A549 (cell line): ENCODE measurements at regions not wholly inside any gene's neighbourhood (a gene's known extent, or its start where the extent isn't known, plus 50 kb on each side); places are given as distances from the start of the nearest gene placed in this dataset.

Experiments used
- CEBPB ChIP-seq, 2 experiments: fragments of >200 bp in 1 of 2; sonication (Bioruptor Twin) in 1 of 2; formaldehyde crosslinking in 1 of 2; IDR thresholded peaks; 2 replicates each; pipeline ENCODE4 v1.6.1; 2012 to 2016
- EP300 ChIP-seq, 2 experiments: fragments of >200 bp; sonication (Bioruptor Twin); formaldehyde crosslinking; IDR thresholded peaks; 2 replicates in 1 of 2; 3 replicates in 1 of 2; pipeline ENCODE4 v1.6.1; 2016 to 2017
- JUN ChIP-seq, 2 experiments: fragments of >200 bp; sonication (Bioruptor Twin); formaldehyde crosslinking; IDR thresholded peaks; 2 replicates in 1 of 2; 3 replicates in 1 of 2; pipeline ENCODE4 v1.6.1; 2016 to 2017
- KDM1A ChIP-seq: fragments of 200-600 bp; sonication (generic); IDR thresholded peaks from 2 replicates; pipeline ENCODE4 v1.6.1; 2016; ENCODE audit warnings: low read depth, mild to moderate bottlenecking
- MAZ ChIP-seq: fragments of 150-350 bp; IDR thresholded peaks from 2 replicates; pipeline ENCODE4 v1.6.1; 2014; ENCODE audit warnings: antibody characterized with exemption, low read depth, low read length, borderline replicate concordance
- NR3C1 ChIP-seq: fragments of >200 bp; sonication (Bioruptor Twin); formaldehyde crosslinking; IDR thresholded peaks from 3 replicates; pipeline ENCODE4 v1.6.1; 2017
- POLR2A ChIP-seq: IDR thresholded peaks from 2 replicates; pipeline ENCODE4 v1.6.1; 2012; ENCODE audit warnings: mild to moderate bottlenecking, low read length
- RAD21 ChIP-seq, 2 experiments: fragments of >200 bp in 1 of 2; sonication (Bioruptor Twin) in 1 of 2; formaldehyde crosslinking in 1 of 2; IDR thresholded peaks in 1 of 2; conservative IDR thresholded peaks in 1 of 2; 2 replicates in 1 of 2; 3 replicates in 1 of 2; pipeline ENCODE4 v1.6.1; 2012 to 2018; ENCODE audit warnings: inconsistent platforms in 1 of 2
- RCOR1 ChIP-seq: fragments of 150-350 bp; IDR thresholded peaks from 2 replicates; pipeline ENCODE4 v1.6.1; 2014; ENCODE audit warnings: antibody characterized with exemption, low read length, low read depth
- ZFP36 ChIP-seq: fragments of 450-650 bp; IDR thresholded peaks from 2 replicates; pipeline ENCODE4 v1.6.1; 2014; ENCODE audit warnings: borderline replicate concordance; ENCODE audit not compliant: partially characterized antibody
- TF ChIP-seq, protein P1 (sequence below): fragments of >200 bp; sonication (Bioruptor Twin); formaldehyde crosslinking; IDR thresholded peaks from 3 replicates; pipeline ENCODE4 v1.5.1; 2016
- TF ChIP-seq, protein P2 (sequence below): fragments of 150-350 bp; IDR thresholded peaks from 2 replicates; pipeline ENCODE4 v1.6.1; 2014; ENCODE audit warnings: low read depth, mild to moderate bottlenecking, low read length
- TF ChIP-seq, protein P3 (sequence below): fragments of 200-600 bp; sonication (generic); IDR thresholded peaks from 2 replicates; pipeline ENCODE4 v1.6.1; 2016; ENCODE audit warnings: antibody characterized with exemption, mild to moderate bottlenecking, moderate library complexity
- TF ChIP-seq, protein P4 (sequence below): fragments of 450-650 bp; IDR thresholded peaks from 2 replicates; pipeline ENCODE4 v1.6.1; 2014; ENCODE audit warnings: antibody characterized with exemption

DNA sequence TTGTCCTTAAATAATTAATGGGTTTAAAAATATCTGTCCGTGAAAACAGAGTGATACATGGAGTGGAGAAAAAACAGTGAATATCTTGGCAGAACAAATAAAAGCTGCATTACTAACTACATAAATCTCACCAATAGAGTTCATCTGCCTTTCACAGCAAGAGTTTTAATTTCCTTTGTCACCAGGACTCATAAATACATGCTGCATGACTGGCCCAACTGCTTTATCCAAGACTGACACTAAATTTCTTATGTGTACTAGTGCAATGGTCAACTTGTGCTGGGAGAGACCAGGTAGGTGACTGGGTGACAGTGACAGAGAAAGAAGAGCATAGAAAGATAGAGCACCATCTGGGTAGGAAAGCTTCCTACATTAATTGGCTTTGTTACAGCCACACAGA lies 402.8 kb downstream of the RAD51AP2 start:
- TF ChIP-seq, protein P1, sequence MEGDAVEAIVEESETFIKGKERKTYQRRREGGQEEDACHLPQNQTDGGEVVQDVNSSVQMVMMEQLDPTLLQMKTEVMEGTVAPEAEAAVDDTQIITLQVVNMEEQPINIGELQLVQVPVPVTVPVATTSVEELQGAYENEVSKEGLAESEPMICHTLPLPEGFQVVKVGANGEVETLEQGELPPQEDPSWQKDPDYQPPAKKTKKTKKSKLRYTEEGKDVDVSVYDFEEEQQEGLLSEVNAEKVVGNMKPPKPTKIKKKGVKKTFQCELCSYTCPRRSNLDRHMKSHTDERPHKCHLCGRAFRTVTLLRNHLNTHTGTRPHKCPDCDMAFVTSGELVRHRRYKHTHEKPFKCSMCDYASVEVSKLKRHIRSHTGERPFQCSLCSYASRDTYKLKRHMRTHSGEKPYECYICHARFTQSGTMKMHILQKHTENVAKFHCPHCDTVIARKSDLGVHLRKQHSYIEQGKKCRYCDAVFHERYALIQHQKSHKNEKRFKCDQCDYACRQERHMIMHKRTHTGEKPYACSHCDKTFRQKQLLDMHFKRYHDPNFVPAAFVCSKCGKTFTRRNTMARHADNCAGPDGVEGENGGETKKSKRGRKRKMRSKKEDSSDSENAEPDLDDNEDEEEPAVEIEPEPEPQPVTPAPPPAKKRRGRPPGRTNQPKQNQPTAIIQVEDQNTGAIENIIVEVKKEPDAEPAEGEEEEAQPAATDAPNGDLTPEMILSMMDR: no peak
- TF ChIP-seq CEBPB (IDR thresholded peaks at IDR 0.05) (no peak), RAD21 (conservative IDR thresholded peaks at IDR 0.05 in 1 of 2, IDR thresholded peaks at IDR 0.05 in 1 of 2) (no peak), RCOR1 (no peak), JUN (IDR thresholded peaks at IDR 0.05) (no peak), POLR2A (no peak), ZFP36 (no peak), KDM1A (no peak), EP300 (IDR thresholded peaks at IDR 0.05) (no peak), MAZ (no peak), NR3C1 (no peak)
- TF ChIP-seq, protein P2, sequence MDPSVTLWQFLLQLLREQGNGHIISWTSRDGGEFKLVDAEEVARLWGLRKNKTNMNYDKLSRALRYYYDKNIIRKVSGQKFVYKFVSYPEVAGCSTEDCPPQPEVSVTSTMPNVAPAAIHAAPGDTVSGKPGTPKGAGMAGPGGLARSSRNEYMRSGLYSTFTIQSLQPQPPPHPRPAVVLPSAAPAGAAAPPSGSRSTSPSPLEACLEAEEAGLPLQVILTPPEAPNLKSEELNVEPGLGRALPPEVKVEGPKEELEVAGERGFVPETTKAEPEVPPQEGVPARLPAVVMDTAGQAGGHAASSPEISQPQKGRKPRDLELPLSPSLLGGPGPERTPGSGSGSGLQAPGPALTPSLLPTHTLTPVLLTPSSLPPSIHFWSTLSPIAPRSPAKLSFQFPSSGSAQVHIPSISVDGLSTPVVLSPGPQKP: no peak
- TF ChIP-seq, protein P3, sequence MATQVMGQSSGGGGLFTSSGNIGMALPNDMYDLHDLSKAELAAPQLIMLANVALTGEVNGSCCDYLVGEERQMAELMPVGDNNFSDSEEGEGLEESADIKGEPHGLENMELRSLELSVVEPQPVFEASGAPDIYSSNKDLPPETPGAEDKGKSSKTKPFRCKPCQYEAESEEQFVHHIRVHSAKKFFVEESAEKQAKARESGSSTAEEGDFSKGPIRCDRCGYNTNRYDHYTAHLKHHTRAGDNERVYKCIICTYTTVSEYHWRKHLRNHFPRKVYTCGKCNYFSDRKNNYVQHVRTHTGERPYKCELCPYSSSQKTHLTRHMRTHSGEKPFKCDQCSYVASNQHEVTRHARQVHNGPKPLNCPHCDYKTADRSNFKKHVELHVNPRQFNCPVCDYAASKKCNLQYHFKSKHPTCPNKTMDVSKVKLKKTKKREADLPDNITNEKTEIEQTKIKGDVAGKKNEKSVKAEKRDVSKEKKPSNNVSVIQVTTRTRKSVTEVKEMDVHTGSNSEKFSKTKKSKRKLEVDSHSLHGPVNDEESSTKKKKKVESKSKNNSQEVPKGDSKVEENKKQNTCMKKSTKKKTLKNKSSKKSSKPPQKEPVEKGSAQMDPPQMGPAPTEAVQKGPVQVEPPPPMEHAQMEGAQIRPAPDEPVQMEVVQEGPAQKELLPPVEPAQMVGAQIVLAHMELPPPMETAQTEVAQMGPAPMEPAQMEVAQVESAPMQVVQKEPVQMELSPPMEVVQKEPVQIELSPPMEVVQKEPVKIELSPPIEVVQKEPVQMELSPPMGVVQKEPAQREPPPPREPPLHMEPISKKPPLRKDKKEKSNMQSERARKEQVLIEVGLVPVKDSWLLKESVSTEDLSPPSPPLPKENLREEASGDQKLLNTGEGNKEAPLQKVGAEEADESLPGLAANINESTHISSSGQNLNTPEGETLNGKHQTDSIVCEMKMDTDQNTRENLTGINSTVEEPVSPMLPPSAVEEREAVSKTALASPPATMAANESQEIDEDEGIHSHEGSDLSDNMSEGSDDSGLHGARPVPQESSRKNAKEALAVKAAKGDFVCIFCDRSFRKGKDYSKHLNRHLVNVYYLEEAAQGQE: no peak
- TF ChIP-seq, protein P4, sequence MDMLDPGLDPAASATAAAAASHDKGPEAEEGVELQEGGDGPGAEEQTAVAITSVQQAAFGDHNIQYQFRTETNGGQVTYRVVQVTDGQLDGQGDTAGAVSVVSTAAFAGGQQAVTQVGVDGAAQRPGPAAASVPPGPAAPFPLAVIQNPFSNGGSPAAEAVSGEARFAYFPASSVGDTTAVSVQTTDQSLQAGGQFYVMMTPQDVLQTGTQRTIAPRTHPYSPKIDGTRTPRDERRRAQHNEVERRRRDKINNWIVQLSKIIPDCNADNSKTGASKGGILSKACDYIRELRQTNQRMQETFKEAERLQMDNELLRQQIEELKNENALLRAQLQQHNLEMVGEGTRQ: no peak
